Astrocyte (in vitro differentiated cells and primary cell): ENCODE measurements at regions not wholly inside any gene's neighbourhood (a gene's known extent, or its start where the extent isn't known, plus 50 kb on each side); places are given as distances from the start of the nearest gene placed in this dataset.

Experiments used
- DNase-seq: peaks from one replicate; pipeline ENCODE4 v3.0.0-alpha.2; 2010; ENCODE audit warnings: low read depth
- FAIRE-seq: peaks from 2 replicates; lab custom pipeline; 2011; peaks lifted over from hg19 to GRCh38; lab: Jason Lieb, UNC
- H2AFZ ChIP-seq: 2 replicates; pipeline ENCODE4 v1.6.0; 2012; ENCODE audit warnings: low read depth, low read length, inconsistent platforms
- H3K27ac ChIP-seq: 2 replicates; pipeline ENCODE4 v1.5.1; 2011; ENCODE audit warnings: low read depth, low read length, inconsistent platforms
- H3K27me3 ChIP-seq: 2 replicates; pipeline ENCODE4 v1.6.0; 2011; ENCODE audit warnings: low read length, inconsistent platforms; ENCODE audit not compliant: insufficient read depth
- H3K36me3 ChIP-seq: 2 replicates; pipeline ENCODE4 v1.5.1; 2011; ENCODE audit warnings: low read length, inconsistent platforms; ENCODE audit not compliant: insufficient read depth
- H3K4me1 ChIP-seq: 2 replicates; pipeline ENCODE4 v1.5.1; 2011; ENCODE audit warnings: low read length, inconsistent platforms; ENCODE audit not compliant: insufficient read depth
- H3K4me2 ChIP-seq: 2 replicates; pipeline ENCODE4 v1.6.0; 2012; ENCODE audit warnings: low read length, inconsistent platforms
- H3K4me3 ChIP-seq: 2 replicates; pipeline ENCODE4 v1.5.1; 2011; ENCODE audit warnings: low read depth, mild to moderate bottlenecking, low read length, inconsistent platforms; ENCODE audit not compliant: insufficient read depth
- H3K79me2 ChIP-seq: 2 replicates; pipeline ENCODE4 v1.6.0; 2012; ENCODE audit warnings: mild to moderate bottlenecking, low read length, inconsistent platforms; ENCODE audit not compliant: insufficient read depth
- H3K9ac ChIP-seq: 2 replicates; pipeline ENCODE4 v1.6.0; 2012; ENCODE audit warnings: mild to moderate bottlenecking, low read length, inconsistent platforms
- H3K9me3 ChIP-seq: 2 replicates; pipeline ENCODE4 v1.5.1; 2012; ENCODE audit warnings: low read depth, mild to moderate bottlenecking, low read length, inconsistent platforms; ENCODE audit not compliant: insufficient read depth
- H4K20me1 ChIP-seq: 2 replicates; pipeline ENCODE4 v1.6.0; 2012; ENCODE audit warnings: low read length, inconsistent platforms; ENCODE audit not compliant: insufficient read depth
- H3K27ac Mint-ChIP-seq: one replicate; pipeline ENCODE4 v1.8.0; 2021; ENCODE audit warnings: mild to moderate bottlenecking, mixed read lengths; ENCODE audit not compliant: unreplicated experiment
- H3K27me3 Mint-ChIP-seq: one replicate; pipeline ENCODE4 v1.8.0; 2021; ENCODE audit warnings: low read depth, mixed read lengths; ENCODE audit not compliant: unreplicated experiment
- H3K36me3 Mint-ChIP-seq: one replicate; pipeline ENCODE4 v1.8.0; 2021; ENCODE audit warnings: low read depth, mixed read lengths; ENCODE audit not compliant: unreplicated experiment
- H3K4me1 Mint-ChIP-seq: one replicate; pipeline ENCODE4 v1.8.0; 2021; ENCODE audit warnings: low read depth, mixed read lengths; ENCODE audit not compliant: unreplicated experiment
- H3K4me3 Mint-ChIP-seq: one replicate; pipeline ENCODE4 v1.8.0; 2021; ENCODE audit warnings: mild to moderate bottlenecking, moderate library complexity, mixed read lengths; ENCODE audit not compliant: unreplicated experiment
- H3K9me3 Mint-ChIP-seq: one replicate; pipeline ENCODE4 v1.8.0; 2021; ENCODE audit warnings: mild to moderate bottlenecking, mixed read lengths; ENCODE audit not compliant: unreplicated experiment
- EZH2 ChIP-seq: IDR thresholded peaks from 2 replicates; pipeline ENCODE4 v1.6.1; 2012; ENCODE audit warnings: mild to moderate bottlenecking, low read length, inconsistent platforms; ENCODE audit not compliant: insufficient read depth
- TF ChIP-seq, protein P1 (sequence below): IDR thresholded peaks from 2 replicates; pipeline ENCODE4 v1.5.1; 2011; ENCODE audit warnings: low read depth, mild to moderate bottlenecking, inconsistent platforms, low read length, moderate library complexity; ENCODE audit not compliant: insufficient read depth

DNA sequence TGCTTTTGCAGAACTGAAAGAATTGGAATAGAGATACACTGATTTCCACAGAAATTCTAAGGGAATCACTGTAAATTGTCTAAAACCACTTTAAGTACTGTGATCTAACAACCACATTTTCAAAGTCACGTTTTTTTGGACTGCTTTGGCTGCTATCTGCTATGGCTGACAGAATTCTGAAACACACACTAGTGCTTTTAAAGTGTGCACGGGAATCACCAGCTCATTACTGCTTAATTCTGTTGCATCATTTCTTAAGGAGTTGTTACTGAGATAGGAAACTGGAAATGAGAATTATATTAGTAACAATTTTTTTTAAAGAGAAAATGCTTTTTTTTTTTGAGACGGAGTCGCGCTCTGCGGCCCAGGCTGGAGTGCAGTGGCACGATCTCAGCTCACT is 716.5 kb upstream of the NRSN1 start:
- Mint-ChIP-seq H3K27me3 (no peaks in the 10 kb centered on the region), H3K9me3 (no peaks in the 10 kb centered on the region), H3K4me1 (peaks cover 4% of the 10 kb centered on the region), H3K4me3 (no peak overlapping the region), H3K27ac (no peak overlapping the region), H3K36me3 (no peaks in the 10 kb centered on the region)
- Histone ChIP-seq H3K9ac (no peak overlapping the region), H3K27ac (no peak overlapping the region), H3K79me2 (no peaks in the 10 kb centered on the region), H2AFZ (no peak overlapping the region), H3K27me3 (no peaks in the 10 kb centered on the region), H3K4me3 (no peak overlapping the region), H3K4me1 (peaks cover 8% of the 10 kb centered on the region), H3K36me3 (no peaks in the 10 kb centered on the region), H4K20me1 (no peaks in the 10 kb centered on the region), H3K4me2 (no peak overlapping the region), H3K9me3 (no peaks in the 10 kb centered on the region)
- DNase-seq = no peak
- FAIRE-seq = no peak
- TF ChIP-seq, protein P1, sequence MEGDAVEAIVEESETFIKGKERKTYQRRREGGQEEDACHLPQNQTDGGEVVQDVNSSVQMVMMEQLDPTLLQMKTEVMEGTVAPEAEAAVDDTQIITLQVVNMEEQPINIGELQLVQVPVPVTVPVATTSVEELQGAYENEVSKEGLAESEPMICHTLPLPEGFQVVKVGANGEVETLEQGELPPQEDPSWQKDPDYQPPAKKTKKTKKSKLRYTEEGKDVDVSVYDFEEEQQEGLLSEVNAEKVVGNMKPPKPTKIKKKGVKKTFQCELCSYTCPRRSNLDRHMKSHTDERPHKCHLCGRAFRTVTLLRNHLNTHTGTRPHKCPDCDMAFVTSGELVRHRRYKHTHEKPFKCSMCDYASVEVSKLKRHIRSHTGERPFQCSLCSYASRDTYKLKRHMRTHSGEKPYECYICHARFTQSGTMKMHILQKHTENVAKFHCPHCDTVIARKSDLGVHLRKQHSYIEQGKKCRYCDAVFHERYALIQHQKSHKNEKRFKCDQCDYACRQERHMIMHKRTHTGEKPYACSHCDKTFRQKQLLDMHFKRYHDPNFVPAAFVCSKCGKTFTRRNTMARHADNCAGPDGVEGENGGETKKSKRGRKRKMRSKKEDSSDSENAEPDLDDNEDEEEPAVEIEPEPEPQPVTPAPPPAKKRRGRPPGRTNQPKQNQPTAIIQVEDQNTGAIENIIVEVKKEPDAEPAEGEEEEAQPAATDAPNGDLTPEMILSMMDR = no peak
- no peak for TF ChIP-seq EZH2

DNA sequence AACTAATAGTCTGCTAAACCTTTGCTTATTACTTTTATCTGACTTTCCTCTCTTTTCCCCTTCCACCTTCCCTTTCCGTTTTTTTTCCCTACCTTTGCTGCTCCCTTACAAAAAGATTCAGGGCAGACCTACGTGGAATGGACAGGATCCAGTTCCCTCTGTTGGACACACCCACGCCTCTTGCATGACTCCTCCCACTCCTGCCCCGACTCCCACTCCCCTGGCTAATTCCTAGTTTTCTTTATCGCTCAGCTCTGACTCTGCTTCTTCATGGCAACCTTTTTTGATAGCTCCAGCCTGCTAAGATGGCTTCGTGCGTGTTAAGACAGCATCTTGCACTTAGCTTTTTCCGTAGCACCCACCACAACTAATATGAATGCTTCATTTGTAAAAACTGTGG is 715.6 kb upstream of the NRSN1 start:
- H3K27ac Mint-ChIP-seq = no peak overlapping the region
- H2AFZ ChIP-seq = no peak overlapping the region
- H3K9me3 ChIP-seq = no peaks in the 10 kb centered on the region
- H3K4me3 Mint-ChIP-seq = no peak overlapping the region
- DNase-seq = no peak
- no peaks in the 10 kb centered on the region for H4K20me1 ChIP-seq
- H3K36me3 Mint-ChIP-seq = no peaks in the 10 kb centered on the region
- H3K27ac ChIP-seq = no peak overlapping the region
- no peak overlapping the region for H3K4me2 ChIP-seq
- no peaks in the 10 kb centered on the region for H3K27me3 ChIP-seq
- no peaks in the 10 kb centered on the region for H3K36me3 ChIP-seq
- no peak overlapping the region for H3K9ac ChIP-seq
- peaks cover 4% of the 10 kb centered on the region for H3K4me1 Mint-ChIP-seq
- TF ChIP-seq, protein P1 = no peak
- TF ChIP-seq EZH2 = no peak
- FAIRE-seq = no peak
- no peak overlapping the region for H3K4me3 ChIP-seq
- no peaks in the 10 kb centered on the region for H3K27me3 Mint-ChIP-seq
- H3K79me2 ChIP-seq = no peaks in the 10 kb centered on the region
- H3K9me3 Mint-ChIP-seq = no peaks in the 10 kb centered on the region
- H3K4me1 ChIP-seq = peaks cover 8% of the 10 kb centered on the region

DNA sequence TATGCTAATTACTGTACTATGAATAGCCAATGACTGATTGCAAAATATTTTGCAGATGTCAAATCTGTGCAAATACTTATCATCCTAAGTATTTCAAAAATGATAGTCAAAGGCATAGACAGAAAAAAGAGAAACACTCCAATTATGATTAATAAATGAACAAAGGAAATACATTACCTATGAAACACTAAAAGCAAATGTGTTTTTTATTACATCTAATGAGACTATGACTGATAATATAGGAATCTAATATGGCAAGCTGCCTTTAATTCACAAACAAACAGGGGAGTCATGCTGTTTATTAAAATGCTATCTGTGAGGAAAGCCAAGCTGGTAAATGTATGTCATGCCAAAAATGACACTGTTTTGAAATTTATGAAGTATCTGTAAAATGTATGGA is 713.2 kb upstream of the NRSN1 start:
- Histone ChIP-seq H3K27me3 (no peaks in the 10 kb centered on the region), H3K4me2 (no peak overlapping the region), H3K9ac (no peak overlapping the region), H3K9me3 (no peaks in the 10 kb centered on the region), H3K36me3 (no peaks in the 10 kb centered on the region), H2AFZ (no peak overlapping the region), H3K4me3 (no peak overlapping the region), H3K79me2 (no peaks in the 10 kb centered on the region), H3K27ac (no peak overlapping the region), H4K20me1 (no peaks in the 10 kb centered on the region), H3K4me1 (peaks cover 8% of the 10 kb centered on the region)
- no peak for FAIRE-seq
- H3K9me3 Mint-ChIP-seq = no peaks in the 10 kb centered on the region
- H3K27ac Mint-ChIP-seq = no peak overlapping the region
- H3K27me3 Mint-ChIP-seq = no peaks in the 10 kb centered on the region
- peaks cover 4% of the 10 kb centered on the region for H3K4me1 Mint-ChIP-seq
- no peak for TF ChIP-seq EZH2
- TF ChIP-seq, protein P1 = no peak
- no peak for DNase-seq
- H3K36me3 Mint-ChIP-seq = no peaks in the 10 kb centered on the region
- no peak overlapping the region for H3K4me3 Mint-ChIP-seq
